NCI-H146 (cell line): ENCODE measurements at regions not wholly inside any gene's neighbourhood (a gene's known extent, or its start where the extent isn't known, plus 50 kb on each side); places are given as distances from the start of the nearest gene placed in this dataset.
"Not testable (repeated sequence)": the region's sequence is repeated elsewhere in the genome, so short reads cannot be mapped to it uniquely, and the experiment has no call there.

Experiments used
- DNase-seq: peaks from one replicate; lab custom pipeline; 2025; lab: John Stamatoyannopoulos, UW

- DNase-seq: peak; percentile 20
Observed at GRCh38 chr6:28802417-28803336, 121.1 kb downstream of the TRIM27 start.

- DNase-seq: no peak
Observed at GRCh38 chr6:28803337-28803709, 120.5 kb downstream of the TRIM27 start.

- DNase-seq: peak; percentile 56
Observed at GRCh38 chr6:28807682-28808280, 116.0 kb downstream of the TRIM27 start.

GRCh38 chr6:28808383-28808782, 115.4 kb downstream of the TRIM27 start:
- DNase-seq: no peak

GRCh38 chr6:28809947-28810658, 113.7 kb downstream of the TRIM27 start:
- no peak for DNase-seq

- no peak for DNase-seq
Observed at GRCh38 chr6:28810659-28811053, 113.1 kb downstream of the TRIM27 start.

- DNase-seq: peak; percentile 6
Observed at GRCh38 chr6:28811873-28812272, 111.9 kb downstream of the TRIM27 start.

- no peak for DNase-seq
Observed at GRCh38 chr6:28812778-28813569, 110.8 kb downstream of the TRIM27 start.

GRCh38 chr6:28814032-28814976, 109.5 kb downstream of the TRIM27 start:
- no peak for DNase-seq

- DNase-seq: no peak
Observed at GRCh38 chr6:28816339-28816908, 107.4 kb downstream of the TRIM27 start.

- peak; percentile 62 for DNase-seq
Observed at GRCh38 chr6:28816909-28817807, 106.6 kb downstream of the TRIM27 start.

- DNase-seq: no peak
Observed at GRCh38 chr6:28817808-28818145, 106.0 kb downstream of the TRIM27 start.

GRCh38 chr6:28824793-28825731, 98.7 kb downstream of the TRIM27 start:
- DNase-seq: no peak

GRCh38 chr6:28825732-28826293, 98.0 kb downstream of the TRIM27 start:
- DNase-seq: no peak

GRCh38 chr6:28831683-28832082, 92.1 kb downstream of the TRIM27 start:
- not testable (repeated sequence) for DNase-seq

GRCh38 chr6:28836703-28837102, 87.1 kb downstream of the TRIM27 start:
- DNase-seq: not testable (repeated sequence)

GRCh38 chr6:28838289-28838633, 85.5 kb downstream of the TRIM27 start:
- DNase-seq: peak; percentile 60
